AML-193 (cell line): ENCODE measurements at regions not wholly inside any gene's neighbourhood (a gene's known extent, or its start where the extent isn't known, plus 50 kb on each side); places are given as distances from the start of the nearest gene placed in this dataset.
"Not testable (repeated sequence)": the region's sequence is repeated elsewhere in the genome, so short reads cannot be mapped to it uniquely, and the experiment has no call there.

ENCODE experiments used
- DNase-seq, 2 experiments: peaks; one replicate each; lab custom pipeline; 2025; lab: John Stamatoyannopoulos, UW

GRCh38 chr5:67985686-67986387 lies 229.7 kb upstream of the PIK3R1 start:
- DNase-seq = no peak

- no peak for DNase-seq
Measured at GRCh38 chr5:67984546-67984945, 231.0 kb upstream of the PIK3R1 start.

- no peak for DNase-seq
Measured at GRCh38 chr5:67983251-67984110, 232.1 kb upstream of the PIK3R1 start.

GRCh38 chr5:67982160-67982559 lies 233.4 kb upstream of the PIK3R1 start:
- not testable (repeated sequence) for DNase-seq

GRCh38 chr5:67978171-67978570 lies 237.4 kb upstream of the PIK3R1 start:
- no peak for DNase-seq

- peak; percentile 61 to 68 for DNase-seq
Measured at GRCh38 chr5:67976891-67977601, 238.5 kb upstream of the PIK3R1 start.

- no peak for DNase-seq
Measured at GRCh38 chr5:67976181-67976580, 239.4 kb upstream of the PIK3R1 start.

GRCh38 chr5:67974471-67974870 lies 241.1 kb upstream of the PIK3R1 start:
- DNase-seq = no peak

GRCh38 chr5:67974054-67974453 lies 241.5 kb upstream of the PIK3R1 start:
- DNase-seq = no peak

GRCh38 chr5:67971971-67972821 lies 243.4 kb upstream of the PIK3R1 start:
- DNase-seq = no peak

- DNase-seq = peak; percentile 83 to 88
Measured at GRCh38 chr5:67971223-67971830, 244.2 kb upstream of the PIK3R1 start.

- DNase-seq = no peak
Measured at GRCh38 chr5:67969631-67970030, 245.9 kb upstream of the PIK3R1 start.

GRCh38 chr5:67969176-67969575 lies 246.4 kb upstream of the PIK3R1 start:
- no peak for DNase-seq

- DNase-seq = no peak
Measured at GRCh38 chr5:67966712-67967111, 248.8 kb upstream of the PIK3R1 start.

GRCh38 chr5:67964619-67965018 lies 250.9 kb upstream of the PIK3R1 start:
- no peak for DNase-seq

GRCh38 chr5:67963789-67964519 lies 251.6 kb upstream of the PIK3R1 start:
- DNase-seq = no peak

GRCh38 chr5:67960939-67961338 lies 254.6 kb upstream of the PIK3R1 start:
- no peak for DNase-seq

GRCh38 chr5:67957374-67957773 lies 258.2 kb upstream of the PIK3R1 start:
- DNase-seq = no peak

GRCh38 chr5:67954351-67954750 lies 261.2 kb upstream of the PIK3R1 start:
- DNase-seq = no peak

- DNase-seq = no peak
Measured at GRCh38 chr5:67942421-67942820, 273.1 kb upstream of the PIK3R1 start.
